Spinal cord (tissue), 9 donors: ENCODE measurements at regions not wholly inside any gene's neighbourhood (a gene's known extent, or its start where the extent isn't known, plus 50 kb on each side); places are given as distances from the start of the nearest gene placed in this dataset.
A peak's percentile ranks its signal among the peaks of the same experiment; 100 is the strongest.

ENCODE experiments used
- DNase-seq, 6 donors: peaks; one replicate each; pipeline versions ENCODE4 v3.0.0 to v3.0.0-alpha.2; 2013 to 2015; ENCODE audit warnings: low spot score in 6 of 6, low read depth in 4 of 6
- H3K27ac ChIP-seq: one replicate; pipeline ENCODE4 v1.5.1; 2013; ENCODE audit warnings: low read depth, low read length, control low read depth
- H3K27me3 ChIP-seq: one replicate; pipeline ENCODE4 v1.6.1; 2013; ENCODE audit warnings: low read length; ENCODE audit not compliant: control insufficient read depth, insufficient read depth
- H3K36me3 ChIP-seq: one replicate; pipeline ENCODE4 v1.6.1; 2013; ENCODE audit warnings: low read length; ENCODE audit not compliant: control insufficient read depth, insufficient read depth
- H3K4me1 ChIP-seq: one replicate; pipeline ENCODE4 v1.6.1; 2013; ENCODE audit warnings: low read length; ENCODE audit not compliant: control insufficient read depth, insufficient read depth
- H3K4me3 ChIP-seq: one replicate; pipeline ENCODE4 v1.5.1; 2013; ENCODE audit warnings: low read depth, low read length, control low read depth
- H3K9me3 ChIP-seq: one replicate; pipeline ENCODE4 v1.6.1; 2013; ENCODE audit warnings: low read length; ENCODE audit not compliant: control insufficient read depth, insufficient read depth
- WGBS: methylation state at CpG from one replicate; pipeline ENCODE4 v1.1.5; 2013; ENCODE audit warnings: missing lambda C conversion rate; ENCODE audit not compliant: insufficient coverage; 5-methylcytosine and 5-hydroxymethylcytosine counted together
- donor health status: healthy.

DNA sequence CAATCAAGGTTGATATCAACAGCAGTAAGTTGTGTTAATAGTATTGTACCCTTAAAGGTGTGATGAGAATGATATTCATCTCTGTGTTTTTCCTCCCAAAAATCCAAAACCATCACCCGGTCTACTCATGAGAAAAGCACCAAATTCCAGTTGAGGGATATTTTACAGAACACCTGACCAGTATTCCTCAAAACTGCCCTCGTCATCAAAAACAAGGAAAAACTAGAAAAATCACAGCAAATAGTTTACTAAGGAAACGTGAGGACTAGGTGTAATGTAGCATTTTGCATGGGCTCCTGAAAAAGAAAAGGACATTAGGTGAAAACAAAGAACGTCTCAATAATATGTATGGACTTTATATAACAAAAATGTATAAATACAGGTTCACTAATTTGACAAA, 394.4 kb upstream of the NRSN1 start:
- no peaks in the 10 kb centered on the region for H3K36me3 ChIP-seq
- no peak for DNase-seq
- no peaks in the 10 kb centered on the region for H3K27me3 ChIP-seq
- H3K4me1 ChIP-seq = no peaks in the 10 kb centered on the region
- no peak overlapping the region for H3K27ac ChIP-seq
- no peak overlapping the region for H3K4me3 ChIP-seq
- no CpG with 5 or more reads among the region's 4 CpGs for WGBS
- H3K9me3 ChIP-seq = no peaks in the 10 kb centered on the region

DNA sequence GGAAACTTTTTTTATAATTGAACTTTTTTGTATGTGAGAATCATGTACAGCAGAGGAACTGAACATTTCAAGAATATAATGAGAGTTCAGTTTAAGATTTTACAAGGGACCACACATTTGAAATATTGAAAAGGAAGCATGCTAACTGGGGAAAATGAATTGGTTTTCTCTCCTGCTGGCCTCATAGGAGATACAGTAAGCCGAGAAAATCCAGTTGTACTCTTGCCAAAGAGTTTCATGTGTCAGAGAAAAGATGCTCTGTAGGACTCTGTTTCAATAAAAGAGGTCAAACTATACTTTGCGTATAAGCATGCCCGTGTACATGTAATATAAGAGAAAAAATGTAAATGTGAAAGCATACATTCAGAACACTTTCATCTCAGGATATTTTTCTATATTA, 393.5 kb upstream of the NRSN1 start:
- Histone ChIP-seq H3K27ac (no peak overlapping the region), H3K9me3 (no peaks in the 10 kb centered on the region), H3K36me3 (no peaks in the 10 kb centered on the region), H3K4me1 (no peaks in the 10 kb centered on the region), H3K27me3 (no peaks in the 10 kb centered on the region), H3K4me3 (no peak overlapping the region)
- WGBS = no CpG with 5 or more reads among the region's 3 CpGs
- DNase-seq = peak in 2 of 6 donors; percentile 9 to 20

DNA sequence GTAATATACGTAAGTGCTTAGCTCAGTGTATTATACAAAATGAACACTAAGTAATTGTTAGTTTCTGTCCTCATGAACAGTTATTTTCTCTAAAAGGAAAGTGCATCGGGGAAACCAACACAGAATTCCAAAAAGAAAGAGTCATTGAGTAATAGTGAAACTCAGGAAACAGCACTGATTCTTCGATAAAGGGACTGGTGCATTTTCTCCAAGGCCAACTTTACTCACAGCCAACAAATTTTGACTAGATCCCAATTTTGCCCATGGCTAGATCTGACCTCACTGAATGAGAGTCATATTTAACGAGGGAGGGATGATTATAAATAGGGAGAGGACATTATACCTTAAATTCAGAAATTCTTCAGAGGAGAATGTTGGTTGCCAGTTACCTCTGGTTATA, 390.9 kb upstream of the NRSN1 start:
- DNase-seq = peak in 1 of 6 donors; percentile 37
- H3K4me1 ChIP-seq = no peaks in the 10 kb centered on the region
- WGBS = no CpG with 5 or more reads among the region's 4 CpGs

DNA sequence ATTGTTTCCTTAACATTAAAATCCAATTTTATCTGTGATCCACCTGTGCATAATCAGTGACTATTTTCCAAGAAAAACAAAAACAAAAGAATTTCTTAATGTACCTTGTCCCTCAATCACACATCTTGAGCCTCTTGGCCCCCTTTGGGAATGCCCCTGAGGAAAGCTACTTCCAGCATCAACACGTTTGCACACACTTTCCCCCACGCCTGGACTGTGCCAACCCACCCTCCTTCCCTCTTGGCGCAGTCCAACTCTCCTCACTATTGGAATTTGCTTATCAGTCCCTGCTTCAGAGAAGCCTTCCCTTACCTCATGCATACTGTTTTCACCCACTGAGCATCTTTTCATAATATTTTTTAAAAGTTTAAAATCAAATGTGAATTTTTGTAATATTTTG, 389.4 kb upstream of the NRSN1 start:
- no peaks in the 10 kb centered on the region for H3K9me3 ChIP-seq
- no peaks in the 10 kb centered on the region for H3K4me1 ChIP-seq
- H3K27ac ChIP-seq = no peak overlapping the region
- H3K4me3 ChIP-seq = no peak overlapping the region
- no CpG with 5 or more reads among the region's 3 CpGs for WGBS
- no peaks in the 10 kb centered on the region for H3K27me3 ChIP-seq
- DNase-seq = peak in 1 of 6 donors; percentile 5
- H3K36me3 ChIP-seq = no peaks in the 10 kb centered on the region

More for the DNA sequence above, 390.9 kb upstream of the NRSN1 start:
- Histone ChIP-seq H3K27me3 (no peaks in the 10 kb centered on the region), H3K9me3 (no peaks in the 10 kb centered on the region), H3K27ac (no peak overlapping the region), H3K4me3 (no peak overlapping the region), H3K36me3 (no peaks in the 10 kb centered on the region)

DNA sequence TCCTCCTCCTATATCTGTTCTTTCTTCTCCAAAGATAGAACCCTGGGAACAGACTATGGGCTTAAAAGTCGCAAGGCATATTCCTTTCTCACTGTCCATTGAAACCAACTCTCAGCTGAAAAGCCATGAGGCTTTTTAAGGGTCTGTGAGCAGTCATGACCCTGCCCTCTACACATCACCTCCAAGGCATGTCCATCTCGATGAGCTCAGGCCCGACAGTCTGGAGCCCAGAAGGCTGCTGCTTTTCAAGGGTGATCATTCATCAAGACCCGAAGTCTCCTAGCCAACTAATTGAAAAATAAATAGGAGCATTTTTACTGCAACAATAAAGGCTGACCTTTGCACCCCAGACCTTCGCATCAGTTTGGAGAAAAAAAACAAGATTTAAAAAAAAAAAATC, 378.8 kb upstream of the NRSN1 start:
- no peaks in the 10 kb centered on the region for H3K9me3 ChIP-seq
- no peaks in the 10 kb centered on the region for H3K4me1 ChIP-seq
- no peak overlapping the region for H3K4me3 ChIP-seq
- H3K27me3 ChIP-seq = no peaks in the 10 kb centered on the region
- H3K36me3 ChIP-seq = no peaks in the 10 kb centered on the region
- no peak for DNase-seq
- WGBS = 60% methylated on average over 2 of the region's 5 CpGs
- no peak overlapping the region for H3K27ac ChIP-seq

DNA sequence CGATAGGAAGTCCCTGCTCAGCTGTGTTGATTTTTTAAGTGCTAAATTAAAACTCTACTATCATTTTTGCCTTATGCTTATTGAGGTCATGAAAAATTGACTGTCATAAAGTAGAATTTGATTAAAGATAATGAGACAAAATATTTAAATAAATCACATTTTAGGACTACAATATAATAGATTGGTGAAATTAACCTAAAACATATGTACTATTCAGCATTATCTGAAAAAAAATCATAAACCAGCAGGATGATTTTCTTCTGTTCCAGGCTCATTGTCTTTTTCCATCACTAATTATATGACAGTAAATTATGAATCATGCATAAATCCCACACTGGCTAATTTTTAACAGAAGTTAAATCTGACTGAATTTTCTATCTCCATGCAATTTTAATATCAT, 373.6 kb upstream of the NRSN1 start:
- H3K4me1 ChIP-seq = no peaks in the 10 kb centered on the region
- no peak for DNase-seq
- H3K4me3 ChIP-seq = no peak overlapping the region
- no peaks in the 10 kb centered on the region for H3K27me3 ChIP-seq
- whole genome bisulfite sequencing = no CpG with 5 or more reads among the region's 1 CpG
- no peaks in the 10 kb centered on the region for H3K36me3 ChIP-seq
- H3K27ac ChIP-seq = no peak overlapping the region
- no peaks in the 10 kb centered on the region for H3K9me3 ChIP-seq

DNA sequence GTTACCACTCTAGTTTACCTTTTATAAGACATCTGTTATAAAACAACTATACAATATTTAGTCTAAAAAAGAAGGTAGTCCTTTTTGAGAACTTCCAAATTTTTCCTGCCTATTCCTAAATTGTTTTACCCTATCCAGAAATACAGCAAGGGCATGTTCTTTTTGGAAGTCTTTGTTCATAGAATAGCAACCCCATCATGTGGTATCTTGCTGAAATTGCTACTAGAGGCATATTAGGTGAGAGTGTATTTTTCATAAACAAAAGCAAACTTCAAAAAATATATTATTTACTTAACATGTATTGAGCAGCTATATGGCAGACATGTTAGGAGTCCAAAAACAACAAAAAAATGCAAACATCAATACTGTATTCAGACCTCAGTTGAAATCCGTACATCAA, 371.8 kb upstream of the NRSN1 start:
- no peaks in the 10 kb centered on the region for H3K4me1 ChIP-seq
- no peaks in the 10 kb centered on the region for H3K9me3 ChIP-seq
- H3K36me3 ChIP-seq = no peaks in the 10 kb centered on the region
- peak in 1 of 6 donors; percentile 42 for DNase-seq
- no peak overlapping the region for H3K4me3 ChIP-seq
- no peaks in the 10 kb centered on the region for H3K27me3 ChIP-seq
- no CpG with 5 or more reads among the region's 1 CpG for WGBS
- H3K27ac ChIP-seq = no peak overlapping the region

DNA sequence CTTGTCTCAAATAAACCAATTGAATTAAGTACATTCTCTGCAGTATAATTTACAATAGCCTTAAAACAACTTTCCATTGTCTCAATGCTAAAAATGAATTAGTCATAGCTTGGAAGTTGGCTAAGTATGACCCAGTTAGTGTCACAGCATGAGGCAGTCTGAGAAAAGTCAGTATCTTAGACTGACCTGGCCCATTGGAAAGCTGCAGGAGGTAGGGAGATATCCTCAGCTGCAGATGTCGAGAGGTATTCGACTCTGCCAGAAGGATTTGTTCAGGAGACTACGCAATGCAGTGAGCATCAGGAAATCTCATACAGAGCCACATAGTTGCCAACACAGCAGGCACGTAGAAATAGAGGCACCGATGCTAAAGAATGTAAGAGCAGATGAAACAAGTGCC, 350.9 kb upstream of the NRSN1 start:
- DNase-seq = peak in 1 of 6 donors; percentile 16
- Histone ChIP-seq H3K9me3 (no peaks in the 10 kb centered on the region), H3K36me3 (no peaks in the 10 kb centered on the region), H3K27ac (no peak overlapping the region), H3K4me3 (no peak overlapping the region), H3K27me3 (no peaks in the 10 kb centered on the region), H3K4me1 (no peaks in the 10 kb centered on the region)
- 53% methylated on average over 3 of the region's 5 CpGs for WGBS

DNA sequence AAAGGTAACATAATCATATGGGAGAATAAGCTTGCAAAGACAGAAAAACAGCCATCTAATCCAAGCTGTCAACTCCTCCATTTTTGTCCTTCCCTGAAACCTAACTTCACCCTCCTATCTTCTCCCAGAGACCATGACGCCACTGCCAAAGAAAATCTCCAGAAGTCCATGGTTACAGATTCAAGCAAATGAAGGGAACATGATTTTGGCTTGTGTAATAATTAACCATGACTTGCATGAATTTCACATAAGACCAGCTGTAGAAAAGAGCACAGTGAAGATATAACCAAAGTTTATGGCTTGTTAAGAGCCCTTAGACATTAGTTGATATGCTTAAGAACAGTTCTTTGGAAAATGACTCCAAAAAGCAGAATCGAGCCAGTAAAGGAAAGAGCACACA, 342.1 kb upstream of the NRSN1 start:
- WGBS = no CpG with 5 or more reads among the region's 2 CpGs
- H3K36me3 ChIP-seq = no peaks in the 10 kb centered on the region
- DNase-seq = peak in 1 of 6 donors; percentile 20
- H3K27me3 ChIP-seq = no peaks in the 10 kb centered on the region
- no peaks in the 10 kb centered on the region for H3K9me3 ChIP-seq
- H3K4me3 ChIP-seq = no peak overlapping the region
- H3K4me1 ChIP-seq = no peaks in the 10 kb centered on the region
- no peak overlapping the region for H3K27ac ChIP-seq

DNA sequence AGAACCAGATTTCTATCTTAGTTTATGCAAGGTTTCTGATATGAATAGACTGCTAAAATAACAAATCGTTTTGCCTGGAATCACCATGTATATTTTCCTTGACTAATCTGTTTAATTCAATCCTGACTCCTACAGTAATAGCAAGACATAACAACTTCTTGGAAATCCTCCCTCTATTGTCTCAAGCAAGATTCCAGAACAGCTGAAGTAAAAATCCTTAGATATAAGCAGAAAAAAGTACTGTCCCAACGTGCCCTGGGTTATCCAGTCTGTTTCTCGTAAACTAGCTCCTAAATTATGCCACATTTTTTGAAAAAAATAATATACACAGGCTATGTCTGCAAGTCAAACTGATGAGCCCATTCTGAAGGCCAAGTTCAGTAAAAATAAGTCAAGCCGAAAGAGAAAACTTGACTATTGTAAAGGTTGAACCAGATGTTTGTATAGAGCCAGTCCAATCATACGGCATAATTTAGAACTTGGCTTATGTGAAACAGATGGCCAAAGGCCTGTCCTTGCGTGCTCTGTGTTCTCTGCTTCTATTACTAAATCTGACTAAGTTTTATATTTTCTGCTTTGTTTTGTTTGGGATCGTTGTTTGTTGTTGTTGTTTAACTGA, 341.6 kb upstream of the NRSN1 start:
- Histone ChIP-seq H3K36me3 (no peaks in the 10 kb centered on the region), H3K4me3 (no peak overlapping the region), H3K27ac (no peak overlapping the region), H3K4me1 (no peaks in the 10 kb centered on the region), H3K9me3 (no peaks in the 10 kb centered on the region), H3K27me3 (no peaks in the 10 kb centered on the region)
- WGBS = 86% methylated on average over 1 of the region's 7 CpGs
- DNase-seq = peak in 1 of 6 donors; percentile 9
